GM23338 (cell line): ENCODE measurements at regions not wholly inside any gene's neighbourhood (a gene's known extent, or its start where the extent isn't known, plus 50 kb on each side); places are given as distances from the start of the nearest gene placed in this dataset.

ENCODE experiments used
- ATAC-seq: fragments of 200-7000 bp; cut with Tn5 transposase; 3 replicates; pipeline ENCODE4 v1.9.1; 2020
- DNase-seq: peaks from one replicate; pipeline ENCODE4 v3.0.0-alpha.2; 2015; ENCODE audit warnings: low spot score
- H2AFZ ChIP-seq: fragments of 200-600 bp; sonication (generic); 2 replicates; pipeline ENCODE4 v1.8.0; 2016; ENCODE audit warnings: antibody characterized with exemption, mild to moderate bottlenecking, moderate library complexity
- H3F3A ChIP-seq: fragments of 200-600 bp; sonication (generic); replicated peaks from 2 replicates; pipeline ENCODE4 v1.8.0; 2017; ENCODE audit warnings: antibody characterized with exemption, mixed run types, low read depth
- H3K27ac ChIP-seq: fragments of 200-600 bp; sonication (generic); 2 replicates; pipeline ENCODE4 v1.6.1; 2016; ENCODE audit warnings: low read depth
- H3K27me3 ChIP-seq: fragments of 200-600 bp; sonication (generic); 2 replicates; pipeline ENCODE4 v1.8.0; 2016; ENCODE audit warnings: mild to moderate bottlenecking, mixed run types, moderate library complexity; ENCODE audit not compliant: insufficient read depth
- H3K36me3 ChIP-seq: fragments of 200-600 bp; sonication (generic); 2 replicates; pipeline ENCODE4 v1.8.0; 2016; ENCODE audit warnings: mild to moderate bottlenecking; ENCODE audit not compliant: insufficient read depth
- H3K4me1 ChIP-seq: fragments of 200-600 bp; sonication (generic); 2 replicates; pipeline ENCODE4 v1.8.0; 2016; ENCODE audit warnings: mild to moderate bottlenecking, moderate library complexity; ENCODE audit not compliant: insufficient read depth
- H3K4me2 ChIP-seq: fragments of 200-600 bp; sonication (generic); 2 replicates; pipeline ENCODE4 v1.7.1; 2017; ENCODE audit warnings: mixed run types
- H3K4me3 ChIP-seq: fragments of 200-600 bp; sonication (generic); 2 replicates; pipeline ENCODE4 v1.6.1; 2016; ENCODE audit warnings: mixed run types
- H3K79me2 ChIP-seq: fragments of 200-600 bp; sonication (generic); replicated peaks from 2 replicates; pipeline ENCODE4 v1.8.0; 2017; ENCODE audit warnings: mild to moderate bottlenecking; ENCODE audit not compliant: insufficient read depth
- H3K9me2 ChIP-seq: fragments of 200-600 bp; sonication (generic); 2 replicates; pipeline ENCODE4 v1.8.0; 2017; ENCODE audit not compliant: insufficient read depth
- H4K20me1 ChIP-seq: fragments of 200-600 bp; sonication (generic); replicated peaks from 2 replicates; pipeline ENCODE4 v1.8.0; 2017; ENCODE audit warnings: mild to moderate bottlenecking; ENCODE audit not compliant: insufficient read depth
- H3K27ac Mint-ChIP-seq: 2 replicates; pipeline ENCODE4 v1.8.0; 2020; ENCODE audit warnings: inconsistent platforms, mild to moderate bottlenecking, moderate library complexity, mixed read lengths
- H3K27me3 Mint-ChIP-seq: 3 replicates; pipeline ENCODE4 v1.8.0; 2022; ENCODE audit warnings: low read depth, mild to moderate bottlenecking, moderate library complexity, mixed read lengths, inconsistent platforms; ENCODE audit not compliant: insufficient read depth, poor library complexity
- H3K36me3 Mint-ChIP-seq: 3 replicates; pipeline ENCODE4 v1.8.0; 2021; ENCODE audit warnings: low read depth, mild to moderate bottlenecking, inconsistent platforms, moderate library complexity, mixed read lengths
- H3K4me1 Mint-ChIP-seq: 3 replicates; pipeline ENCODE4 v1.8.0; 2020; ENCODE audit warnings: mild to moderate bottlenecking, inconsistent platforms, mixed read lengths
- H3K4me3 Mint-ChIP-seq: 3 replicates; pipeline ENCODE4 v1.8.0; 2021; ENCODE audit warnings: moderate library complexity, mild to moderate bottlenecking, inconsistent platforms, mixed read lengths
- H3K9me3 Mint-ChIP-seq: 3 replicates; pipeline ENCODE4 v1.8.0; 2020; ENCODE audit warnings: moderate library complexity, mild to moderate bottlenecking, inconsistent platforms, mixed read lengths
- CREB1 ChIP-seq: fragments of 250-450 bp; sonication (Bioruptor Pico); IDR thresholded peaks from 2 replicates; pipeline ENCODE4 v1.5.0; 2020; ENCODE audit warnings: low read depth, mild to moderate bottlenecking, moderate library complexity
- CTCF ChIP-seq, 2 experiments: fragments of 200-600 bp in 1 of 2; sonication (generic) in 1 of 2; conservative IDR thresholded peaks; 2 replicates each; pipeline versions ENCODE4 v1.5.1 to v1.6.1; 2016 to 2017; ENCODE audit warnings: antibody characterized with exemption in 2 of 2, low read depth in 2 of 2, mild to moderate bottlenecking in 2 of 2, moderate library complexity in 1 of 2
- ETS1 ChIP-seq: IDR thresholded peaks from 2 replicates; pipeline ENCODE4 v1.6.1; 2016; ENCODE audit warnings: antibody characterized with exemption
- EZH2 ChIP-seq: fragments of 200-600 bp; sonication (generic); IDR thresholded peaks from one replicate; pipeline ENCODE4 v1.8.0; 2017; ENCODE audit warnings: antibody characterized with exemption, mild to moderate bottlenecking, low read depth; ENCODE audit not compliant: unreplicated experiment
- EZH2phosphoT487 ChIP-seq: fragments of 200-600 bp; sonication (generic); IDR thresholded peaks from one replicate; pipeline ENCODE4 v1.8.1; 2018; ENCODE audit warnings: antibody characterized with exemption; ENCODE audit not compliant: unreplicated experiment
- JUNB ChIP-seq: IDR thresholded peaks from one replicate; pipeline ENCODE4 v1.6.1; 2016; ENCODE audit warnings: antibody characterized with exemption; ENCODE audit not compliant: unreplicated experiment
- NANOG ChIP-seq: IDR thresholded peaks from 2 replicates; pipeline ENCODE4 v1.6.1; 2016; ENCODE audit warnings: antibody characterized with exemption, borderline replicate concordance
- POLR2AphosphoS5 ChIP-seq: IDR thresholded peaks from 2 replicates; pipeline ENCODE4 v1.6.1; 2016; ENCODE audit warnings: antibody characterized with exemption, low read depth
- STAT1 ChIP-seq: IDR thresholded peaks from one replicate; pipeline ENCODE4 v1.6.1; 2016; ENCODE audit warnings: antibody characterized with exemption; ENCODE audit not compliant: unreplicated experiment
- ZNF114 ChIP-seq: fragments of 250-450 bp; sonication (Bioruptor Pico); IDR thresholded peaks from 2 replicates; pipeline ENCODE4 v1.5.0; 2020; ENCODE audit warnings: mild to moderate bottlenecking, moderate library complexity
- ZNF331 ChIP-seq: fragments of 250-450 bp; sonication (Bioruptor Pico); IDR thresholded peaks from 2 replicates; pipeline ENCODE4 v1.5.0; 2020; ENCODE audit warnings: low read depth, mild to moderate bottlenecking, moderate library complexity

GRCh38 chr10:4186849-4187540 lies 402.0 kb upstream of the KLF6 start:
- no peaks in the 10 kb centered on the region for H3K27me3 ChIP-seq
- no peak for TF ChIP-seq ZNF331 (CRISPR knock-in tag)
- H3K9me3 Mint-ChIP-seq, result no peaks in the 10 kb centered on the region
- ATAC-seq, result no peak
- H2AFZ ChIP-seq, result no peak overlapping the region
- H3K36me3 ChIP-seq, result no peaks in the 10 kb centered on the region
- H4K20me1 ChIP-seq, result no peaks in the 10 kb centered on the region
- H3F3A ChIP-seq, result no peaks in the 10 kb centered on the region
- no peak overlapping the region for H3K4me2 ChIP-seq
- no peak overlapping the region for H3K4me3 ChIP-seq
- H3K36me3 Mint-ChIP-seq, result no peaks in the 10 kb centered on the region
- H3K9me2 ChIP-seq, result 0 out of 2 replicates have a peak, but pooled peaks cover 4% of the 10 kb centered on the region
- H3K4me1 Mint-ChIP-seq, result peaks cover 4% of the 10 kb centered on the region; the same call in 2 of the 3 replicates
- H3K4me1 ChIP-seq, result no peaks in the 10 kb centered on the region
- no peaks in the 10 kb centered on the region for H3K79me2 ChIP-seq
- H3K27ac ChIP-seq, result no peak overlapping the region
- no peak overlapping the region for H3K27ac Mint-ChIP-seq
- H3K27me3 Mint-ChIP-seq, result no peaks in the 10 kb centered on the region
- no peak overlapping the region for H3K4me3 Mint-ChIP-seq
- no peak for DNase-seq

GRCh38 chr10:4183761-4184261 lies 398.8 kb upstream of the KLF6 start:
- H3K4me2 ChIP-seq, result no peak overlapping the region
- no peaks in the 10 kb centered on the region for H3K27me3 ChIP-seq
- H4K20me1 ChIP-seq, result no peaks in the 10 kb centered on the region
- H3K36me3 Mint-ChIP-seq, result no peaks in the 10 kb centered on the region
- no peaks in the 10 kb centered on the region for H3K9me3 Mint-ChIP-seq
- 0 out of 2 replicates have a peak, but pooled peaks cover 4% of the 10 kb centered on the region for H3K9me2 ChIP-seq
- peaks cover 4% of the 10 kb centered on the region; the same call in 2 of the 3 replicates for H3K4me1 Mint-ChIP-seq
- H3K4me3 Mint-ChIP-seq, result no peak overlapping the region
- no peak overlapping the region for H3K27ac ChIP-seq
- H2AFZ ChIP-seq, result no peak overlapping the region
- H3K4me1 ChIP-seq, result no peaks in the 10 kb centered on the region
- DNase-seq (no peak), ATAC-seq (no peak)
- H3F3A ChIP-seq, result no peaks in the 10 kb centered on the region
- no peak overlapping the region for H3K27ac Mint-ChIP-seq
- TF ChIP-seq JUNB (no peak), ZNF331 (CRISPR knock-in tag) (no peak), POLR2AphosphoS5 (no peak), CREB1 (no peak), ZNF114 (no peak), ETS1 (no peak)
- no peaks in the 10 kb centered on the region for H3K36me3 ChIP-seq
- H3K4me3 ChIP-seq, result no peak overlapping the region
- no peaks in the 10 kb centered on the region for H3K79me2 ChIP-seq
- H3K27me3 Mint-ChIP-seq, result no peaks in the 10 kb centered on the region

GRCh38 chr10:4181621-4182049 lies 396.6 kb upstream of the KLF6 start:
- Mint-ChIP-seq H3K36me3 (no peaks in the 10 kb centered on the region), H3K4me1 (peaks cover 4% of the 10 kb centered on the region; the same call in 2 of the 3 replicates)
- DNase-seq, result no peak
- TF ChIP-seq ZNF331 (CRISPR knock-in tag) (no peak), EZH2phosphoT487 (no peak), EZH2 (no peak), CTCF (conservative IDR thresholded peaks at IDR 0.05; ENCODE audit: low read depth in 2 of 2) (no peak), JUNB (no peak), NANOG (no peak), ZNF114 (no peak), POLR2AphosphoS5 (no peak), CREB1 (no peak), STAT1 (no peak), ETS1 (no peak)

More at GRCh38 chr10:4181621-4182049, 396.6 kb upstream of the KLF6 start:
- no peaks in the 10 kb centered on the region for H3F3A ChIP-seq
- H3K9me2 ChIP-seq, result 0 out of 2 replicates have a peak, but pooled peaks cover 4% of the 10 kb centered on the region
- no peaks in the 10 kb centered on the region for H3K27me3 ChIP-seq
- no peak overlapping the region for H3K4me3 ChIP-seq
- H3K4me1 ChIP-seq, result no peaks in the 10 kb centered on the region
- Mint-ChIP-seq H3K9me3 (no peaks in the 10 kb centered on the region), H3K27me3 (no peaks in the 10 kb centered on the region), H3K4me3 (no peak overlapping the region), H3K27ac (no peak overlapping the region)
- ATAC-seq, result no peak
- H2AFZ ChIP-seq, result no peak overlapping the region
- no peaks in the 10 kb centered on the region for H3K36me3 ChIP-seq
- H4K20me1 ChIP-seq, result no peaks in the 10 kb centered on the region
- no peak overlapping the region for H3K4me2 ChIP-seq
- no peaks in the 10 kb centered on the region for H3K79me2 ChIP-seq
- H3K27ac ChIP-seq, result no peak overlapping the region
